GOT3 (cell line): ENCODE measurements at regions not wholly inside any gene's neighbourhood (a gene's known extent, or its start where the extent isn't known, plus 50 kb on each side); places are given as distances from the start of the nearest gene placed in this dataset.
"Not testable (repeated sequence)": the region's sequence is repeated elsewhere in the genome, so short reads cannot be mapped to it uniquely, and the experiment has no call there.

Experiments used
- DNase-seq: peaks from one replicate; lab custom pipeline; 2025; ENCODE audit warnings: mixed read lengths; lab: John Stamatoyannopoulos, UW

- no peak for DNase-seq
These were observed 344.9 kb downstream of the DCDC2C start for GRCh38 chr2:4047961-4048891.

DNA sequence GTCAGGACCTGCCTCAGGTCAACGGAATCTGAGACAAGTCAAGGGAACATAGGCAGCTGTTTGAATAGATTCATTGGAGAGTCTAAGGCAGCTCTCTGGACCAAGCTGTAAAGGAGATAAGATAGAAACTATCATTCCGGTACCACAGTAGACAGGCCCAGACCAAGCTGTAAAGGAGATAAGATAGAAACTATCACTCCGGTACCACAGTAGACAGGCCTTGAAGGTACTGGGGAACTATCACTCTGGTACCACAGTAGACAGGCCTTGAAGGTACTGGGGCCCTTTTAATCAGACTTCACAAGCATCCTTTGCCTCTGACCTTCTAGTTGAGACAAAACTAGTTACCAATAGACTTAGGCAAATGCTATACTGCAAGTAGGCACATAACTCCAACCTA is 346.1 kb downstream of the DCDC2C start:
- DNase-seq, result no peak

DNA sequence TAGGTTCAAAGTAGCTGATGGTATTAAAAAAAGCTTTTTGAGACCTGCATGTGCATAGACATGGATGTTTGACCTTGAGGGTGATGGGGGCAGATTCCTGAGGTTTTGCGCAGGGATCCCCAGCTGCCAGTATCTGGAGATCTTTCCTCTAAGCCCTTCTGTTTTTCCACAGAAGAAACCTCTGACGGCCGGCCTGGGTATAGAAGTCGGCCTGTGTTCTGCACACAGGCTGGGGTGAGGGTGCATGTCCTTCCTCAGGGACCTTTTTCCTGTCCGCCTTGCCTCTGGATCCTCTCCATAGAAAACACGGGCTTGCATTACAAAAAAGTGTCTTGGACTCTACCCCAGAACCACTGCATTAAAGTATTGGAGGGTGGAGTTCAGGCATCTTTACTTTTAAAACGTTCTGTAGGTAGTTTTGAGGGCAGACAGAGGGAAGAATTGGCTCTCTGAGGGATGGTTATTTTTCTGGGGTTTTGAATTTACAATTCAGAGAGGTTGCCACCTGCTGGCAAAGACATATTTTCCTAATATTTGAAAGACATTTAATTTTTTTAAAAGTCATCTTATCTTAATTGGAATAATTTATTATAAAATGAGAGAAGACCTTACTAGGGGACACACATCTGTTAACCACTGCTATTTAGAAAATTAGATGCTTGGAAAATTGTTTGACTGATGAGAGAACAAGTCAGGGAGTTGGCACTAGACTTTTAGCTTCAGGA is 350.6 kb downstream of the DCDC2C start:
- no peak for DNase-seq

DNA sequence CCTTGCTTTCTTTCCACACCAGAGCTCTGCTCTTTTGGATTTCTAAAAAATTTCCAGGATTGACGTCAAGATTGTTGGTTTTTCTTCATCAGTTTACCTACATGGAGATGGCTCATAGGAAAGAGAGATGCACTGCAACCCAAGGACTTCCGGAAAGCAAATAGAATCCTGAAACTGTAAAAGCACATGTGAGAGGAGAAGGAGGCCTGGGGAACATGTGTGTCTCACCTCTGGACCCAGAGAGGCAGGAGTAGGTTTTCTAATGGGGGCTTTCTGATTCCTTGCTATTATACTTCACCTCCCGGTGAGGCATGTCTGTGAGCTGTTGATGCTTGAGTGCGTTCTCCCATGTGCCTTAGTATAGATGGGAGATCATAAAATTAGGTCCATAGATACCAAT is 362.8 kb downstream of the DCDC2C start:
- no peak for DNase-seq

DNA sequence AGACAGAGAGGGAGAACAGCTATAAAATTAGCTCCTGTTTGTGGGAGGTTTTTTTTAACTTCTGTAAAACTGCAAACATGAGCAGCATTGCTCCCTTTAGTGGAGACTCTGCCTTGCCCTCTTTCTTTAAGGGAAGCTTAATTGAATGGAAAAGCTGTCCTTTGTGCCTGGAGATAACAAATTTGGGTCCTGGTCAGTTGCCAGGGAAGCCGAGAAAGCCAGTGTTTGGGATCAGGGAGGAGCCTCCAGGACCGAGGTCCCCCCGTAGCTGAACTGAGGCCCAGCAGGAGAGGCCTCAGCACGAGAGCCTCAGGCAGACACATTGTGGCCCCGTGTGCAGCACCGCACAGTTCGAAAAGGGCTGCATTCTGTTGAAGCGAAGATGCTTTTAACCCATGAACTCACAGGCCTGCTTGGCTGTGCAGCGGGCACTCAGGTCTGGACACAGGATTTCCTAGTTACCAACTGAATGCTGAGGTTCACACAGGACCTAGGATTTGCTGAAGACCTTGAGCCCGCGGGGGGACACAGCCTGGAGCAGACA is 369.7 kb downstream of the DCDC2C start:
- DNase-seq, result no peak

DNA sequence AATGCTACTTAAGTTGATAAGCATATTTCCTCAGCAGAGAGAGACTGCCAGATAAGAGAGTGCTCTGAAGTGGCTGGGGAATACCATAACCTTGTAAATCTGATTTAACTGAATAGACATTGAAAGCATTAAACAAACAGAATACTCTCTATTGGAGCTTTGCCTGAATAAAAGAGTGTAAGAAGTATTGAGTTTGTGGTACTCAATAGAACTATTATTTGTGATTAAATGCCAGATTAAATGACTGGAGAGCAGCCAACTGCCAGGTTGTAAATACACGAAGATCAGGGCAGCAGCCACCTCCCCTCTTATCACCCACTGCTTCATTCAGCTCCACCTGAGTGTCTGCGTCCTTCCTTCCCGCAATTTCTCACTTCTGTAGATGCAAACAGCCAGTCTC is 373.6 kb downstream of the DCDC2C start:
- DNase-seq, result no peak

GRCh38 chr2:4085186-4085585 is 381.8 kb downstream of the DCDC2C start:
- DNase-seq, result no peak

DNA sequence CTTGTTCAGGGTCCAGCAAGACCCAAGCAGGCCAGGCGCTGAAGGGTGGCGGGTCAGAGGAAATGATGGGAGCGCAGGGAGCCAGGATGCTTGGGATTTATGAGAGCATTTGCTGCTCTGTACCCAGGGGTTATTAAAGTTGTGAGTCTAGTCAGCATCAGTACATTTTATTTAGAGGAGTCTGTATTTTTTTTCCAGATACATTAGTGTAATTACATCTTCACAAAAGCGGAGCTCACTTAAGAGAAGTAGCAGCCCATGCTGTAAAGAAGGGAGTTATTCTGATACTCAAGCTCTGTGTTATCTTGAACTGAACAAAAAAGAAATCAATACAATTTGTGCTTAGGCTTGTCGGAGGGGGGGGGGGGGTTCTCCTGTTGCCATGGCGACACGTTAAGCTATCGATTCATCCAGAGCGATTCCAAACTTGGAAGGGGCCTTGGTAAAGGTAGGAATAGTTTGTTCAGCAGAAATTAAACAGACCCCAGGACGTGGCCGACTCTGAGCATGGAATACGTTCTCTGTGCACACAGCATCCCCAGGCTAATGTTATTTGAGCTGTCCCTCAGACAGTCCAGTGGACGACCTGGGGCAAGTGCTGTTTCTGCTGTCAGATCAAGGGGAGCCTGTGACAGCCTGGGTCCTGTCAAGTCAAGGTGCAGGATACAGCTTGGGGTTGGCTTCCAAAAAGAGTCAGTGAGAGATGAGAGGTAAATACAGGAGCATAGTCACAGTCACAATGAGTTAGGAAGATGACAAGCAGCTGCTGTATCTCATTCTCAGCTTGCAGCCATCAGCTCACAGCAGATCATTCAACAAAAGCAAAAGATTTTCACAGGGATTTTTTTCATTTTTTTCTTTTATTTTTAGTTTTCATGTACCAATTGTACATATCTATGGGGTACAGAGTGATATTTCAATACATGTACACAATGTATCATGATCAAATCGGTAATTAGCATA is 387.6 kb downstream of the DCDC2C start:
- DNase-seq, result no peak

- no peak for DNase-seq
These were observed 388.5 kb downstream of the DCDC2C start for GRCh38 chr2:4091869-4092268.

DNA sequence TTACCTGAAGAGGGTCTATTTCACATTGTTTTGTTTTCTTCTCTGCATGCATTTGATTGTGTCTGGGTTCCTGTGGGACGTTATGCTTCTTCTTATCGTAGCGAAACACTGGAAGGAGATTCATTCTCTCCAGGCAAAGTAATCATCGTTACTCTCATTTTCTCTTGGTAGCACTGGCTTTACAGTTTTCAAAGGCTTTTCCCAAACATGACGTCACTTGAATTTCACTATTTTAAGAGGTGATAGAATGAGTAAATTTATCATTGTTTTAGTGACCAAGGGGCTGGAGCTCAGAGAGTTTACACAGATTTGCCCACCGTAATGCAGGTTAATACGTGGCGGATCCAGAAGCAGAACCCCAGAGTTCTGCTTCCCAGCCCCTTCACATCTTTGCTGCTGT is 391.4 kb downstream of the DCDC2C start:
- no peak for DNase-seq

- DNase-seq, result no peak
These were observed 393.8 kb downstream of the DCDC2C start for GRCh38 chr2:4096978-4097766.

GRCh38 chr2:4098137-4098536 is 394.8 kb downstream of the DCDC2C start:
- no peak for DNase-seq

DNA sequence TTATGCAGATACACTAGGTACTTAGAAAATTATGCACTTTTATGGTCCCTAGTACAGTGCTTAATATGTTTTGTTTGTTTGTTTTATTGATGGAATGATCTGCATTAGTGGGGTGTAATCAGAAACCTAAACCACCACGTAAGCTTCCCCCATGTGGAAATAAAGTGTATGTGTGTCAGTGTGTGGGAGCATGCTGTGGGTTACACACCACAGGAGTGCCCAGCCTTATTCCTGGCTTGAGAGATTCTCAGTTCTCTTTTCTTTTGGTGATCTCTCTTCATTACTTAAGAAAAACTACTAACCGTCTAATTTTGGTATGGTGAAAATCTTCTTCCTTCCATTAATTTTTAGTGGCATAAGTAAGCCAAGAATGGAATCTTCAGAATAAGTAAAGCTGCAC is 398.6 kb downstream of the DCDC2C start:
- DNase-seq, result no peak

DNA sequence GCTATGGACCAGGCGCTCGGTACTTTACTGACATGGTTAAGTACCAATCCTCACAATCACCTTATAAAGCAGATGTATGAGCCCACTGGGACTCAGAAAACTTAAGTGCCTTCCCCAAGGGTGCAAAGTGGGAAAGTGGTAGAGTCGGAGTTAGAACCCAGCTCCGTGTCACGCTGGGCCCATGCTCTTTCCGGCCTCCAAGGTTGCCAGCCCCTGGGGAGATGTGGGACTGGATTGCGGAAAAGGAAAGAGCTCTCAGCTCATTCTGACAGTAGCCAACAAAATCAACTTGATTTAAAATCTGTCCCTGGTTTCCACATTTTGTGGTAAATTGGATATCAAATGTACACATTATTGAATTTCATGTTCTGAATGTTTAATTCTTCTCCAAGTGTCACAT is 403.8 kb downstream of the DCDC2C start:
- no peak for DNase-seq

GRCh38 chr2:4110273-4110672 is 406.9 kb downstream of the DCDC2C start:
- no peak for DNase-seq

DNA sequence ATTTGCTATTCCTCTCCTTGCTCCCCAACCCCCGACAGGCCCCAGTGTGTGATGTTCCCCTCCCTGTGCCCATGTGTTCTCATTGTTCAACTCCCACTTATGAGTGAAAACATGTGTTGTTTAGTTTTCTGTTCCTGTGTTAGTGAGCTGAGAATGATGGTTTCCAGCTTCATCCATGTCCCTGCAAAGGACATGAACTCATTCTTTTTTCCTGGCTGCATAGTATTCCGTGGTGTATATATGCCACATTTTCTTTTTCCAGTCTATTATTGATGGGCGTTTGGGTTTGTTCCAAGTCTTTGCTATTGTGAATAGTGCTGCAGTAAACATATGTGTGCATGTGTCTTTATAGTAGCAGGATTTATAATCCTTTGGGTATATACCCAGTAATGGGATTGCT is 412.1 kb downstream of the DCDC2C start:
- not testable (repeated sequence) for DNase-seq

DNA sequence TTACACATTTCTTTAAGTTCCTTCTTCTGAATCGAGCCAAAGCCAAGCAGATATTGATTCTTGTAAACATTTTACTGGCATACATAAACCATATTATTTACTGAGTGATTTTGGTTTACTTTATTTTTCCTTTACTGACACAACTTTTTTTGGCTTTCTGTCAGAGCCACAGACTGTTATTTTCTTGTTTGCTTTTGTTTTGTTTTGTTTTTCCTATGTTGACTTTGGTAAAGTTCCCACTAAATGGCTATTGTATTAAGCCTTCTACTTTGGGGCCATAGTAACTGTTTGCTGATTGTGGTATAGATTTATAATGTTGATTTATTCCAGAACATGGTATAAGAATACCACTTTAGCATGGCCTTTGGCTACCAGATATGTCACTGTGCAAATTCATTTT is 419.4 kb downstream of the DCDC2C start:
- no peak for DNase-seq

- no peak for DNase-seq
These were observed 427.3 kb downstream of the DCDC2C start for GRCh38 chr2:4130651-4131050.

DNA sequence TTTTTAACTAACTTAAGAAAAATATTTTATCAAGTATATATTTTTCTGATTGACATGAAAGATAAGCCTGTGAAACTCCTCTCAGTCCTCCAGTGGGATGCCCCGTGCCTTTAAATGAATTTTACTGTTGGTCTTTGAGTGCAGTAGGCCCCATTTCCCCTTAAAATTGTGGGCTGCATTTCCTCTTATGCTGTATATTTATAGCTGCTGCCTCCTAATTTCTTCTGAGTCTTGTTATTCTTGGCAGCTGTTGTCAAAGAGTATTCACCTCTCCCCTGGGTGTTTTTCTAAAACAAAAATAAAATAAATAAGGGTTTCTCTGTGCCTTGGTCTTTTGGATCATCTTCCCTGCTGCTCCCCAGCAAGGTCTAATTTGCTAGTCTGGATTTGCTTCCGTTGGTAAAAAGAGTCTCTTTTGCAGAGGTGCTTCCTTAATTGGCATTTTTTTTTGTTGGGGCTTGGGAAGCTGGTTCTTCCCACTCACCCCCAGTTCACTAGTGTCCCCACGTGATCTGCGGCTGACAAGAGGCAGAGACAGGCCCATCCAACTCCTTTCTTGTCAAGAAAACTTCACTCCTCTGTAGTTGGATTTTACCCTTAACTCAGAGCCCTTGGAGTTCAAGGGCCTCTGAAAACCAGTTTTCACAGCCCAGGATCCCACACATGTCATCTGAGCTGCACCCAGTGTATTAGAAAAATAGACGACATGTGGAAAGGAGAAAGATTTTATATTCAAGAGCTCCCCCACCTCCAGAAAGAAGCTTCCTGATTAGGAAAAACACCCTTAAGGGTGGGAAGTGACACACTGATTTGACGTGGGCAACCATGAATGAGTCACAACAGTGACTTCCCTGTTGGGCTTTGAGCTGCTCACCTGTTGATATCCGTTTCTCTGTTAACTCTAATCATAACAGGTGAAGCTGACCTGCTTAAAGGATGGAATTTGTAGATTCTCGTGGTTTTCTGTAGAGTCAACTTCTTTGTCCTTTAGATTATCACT is 431.5 kb downstream of the DCDC2C start:
- no peak for DNase-seq

GRCh38 chr2:4135765-4136164 is 432.4 kb downstream of the DCDC2C start:
- DNase-seq, result no peak
